IMR-90 (cell line): ENCODE measurements at regions not wholly inside any gene's neighbourhood (a gene's known extent, or its start where the extent isn't known, plus 50 kb on each side); places are given as distances from the start of the nearest gene placed in this dataset.

Experiments
- ATAC-seq: fragments of 200-7000 bp; cut with Tn5 transposase; 2 replicates; pipeline ENCODE4 v1.9.1; 2020; ENCODE audit warnings: low read depth, mild to moderate bottlenecking, moderate library complexity
- BruUV-seq: library from RNA; stranded (reverse); fragments of 400-500 nt; replicated peaks from 2 replicates; lab custom pipeline; 2021; lab: Mats Ljungman, UMichigan
- CTCF ChIA-PET: fragments of 300-600 bp; formaldehyde crosslinking; extraction: SDS; loops from one replicate; lab custom pipeline; 2021; ENCODE audit warnings: antibody characterized with exemption; lab: Yijun Ruan, JAX
- POLR2A ChIA-PET: fragments of 300-600 bp; sonication (Branson Sonifier 250); formaldehyde crosslinking; loops from one replicate; lab custom pipeline; 2022; ENCODE audit warnings: antibody characterized with exemption; ENCODE audit not compliant: unreplicated experiment; lab: Charles Lee
- DNase-seq: peaks from one replicate; pipeline ENCODE4 v3.0.0; 2013
- H2AFZ ChIP-seq: replicated peaks from 2 replicates; pipeline ENCODE3; 2013; ENCODE audit warnings: low read length, mild to moderate bottlenecking; ENCODE audit not compliant: poor library complexity
- H2AK5ac ChIP-seq: 2 replicates; pipeline ENCODE4 v1.6.1; 2013; ENCODE audit warnings: low read depth, low read length, inconsistent platforms
- H2AK9ac ChIP-seq: replicated peaks from 2 replicates; pipeline ENCODE3; 2013; ENCODE audit warnings: mild to moderate bottlenecking, low read depth, low read length, moderate library complexity; ENCODE audit not compliant: poor library complexity
- H2BK120ac ChIP-seq: 2 replicates; pipeline ENCODE4 v1.6.1; 2013; ENCODE audit warnings: low read depth, low read length, inconsistent platforms
- H2BK15ac ChIP-seq: 3 replicates; pipeline ENCODE4 v1.6.1; 2013; ENCODE audit warnings: low read depth, low read length, inconsistent platforms
- H2BK20ac ChIP-seq: 2 replicates; pipeline ENCODE4 v1.6.1; 2013; ENCODE audit warnings: low read depth, mild to moderate bottlenecking, inconsistent platforms, low read length, moderate library complexity
- H2BK5ac ChIP-seq: 2 replicates; pipeline ENCODE4 v1.6.1; 2013; ENCODE audit warnings: mild to moderate bottlenecking, low read depth, low read length, inconsistent platforms; ENCODE audit not compliant: poor library complexity, severe bottlenecking
- H3K14ac ChIP-seq: replicated peaks from 2 replicates; pipeline ENCODE4 v1.6.1; 2013; ENCODE audit warnings: low read depth, low read length, inconsistent platforms
- H3K18ac ChIP-seq: 2 replicates; pipeline ENCODE4 v1.6.1; 2013; ENCODE audit warnings: low read depth, low read length, control low read depth
- H3K23ac ChIP-seq: 2 replicates; pipeline ENCODE4 v1.6.1; 2013; ENCODE audit warnings: low read depth, low read length, inconsistent platforms
- H3K27ac ChIP-seq: 2 replicates; pipeline ENCODE4 v1.5.1; 2013; ENCODE audit warnings: mild to moderate bottlenecking, control low read depth, low read length; ENCODE audit not compliant: insufficient read depth
- H3K27me3 ChIP-seq: 2 replicates; pipeline ENCODE4 v1.6.1; 2013; ENCODE audit warnings: low read length; ENCODE audit not compliant: control insufficient read depth, insufficient read depth
- H3K36me3 ChIP-seq: 2 replicates; pipeline ENCODE4 v1.6.1; 2013; ENCODE audit warnings: low read length, mixed read lengths; ENCODE audit not compliant: control insufficient read depth, insufficient read depth
- H3K4ac ChIP-seq: 2 replicates; pipeline ENCODE4 v1.6.1; 2013; ENCODE audit warnings: low read depth, low read length, inconsistent platforms
- H3K4me1 ChIP-seq: 2 replicates; pipeline ENCODE4 v1.6.1; 2013; ENCODE audit warnings: low read length, mixed read lengths; ENCODE audit not compliant: control insufficient read depth, insufficient read depth
- H3K4me2 ChIP-seq: 2 replicates; pipeline ENCODE4 v1.6.1; 2013; ENCODE audit warnings: low read depth, mild to moderate bottlenecking, control low read depth, low read length, moderate library complexity
- H3K4me3 ChIP-seq: 2 replicates; pipeline ENCODE4 v1.5.1; 2013; ENCODE audit warnings: low read depth, mild to moderate bottlenecking, control low read depth, low read length, moderate library complexity; ENCODE audit not compliant: insufficient read depth
- H3K56ac ChIP-seq: 2 replicates; pipeline ENCODE4 v1.6.1; 2013; ENCODE audit warnings: low read length, inconsistent platforms; ENCODE audit not compliant: insufficient read depth; ENCODE audit errors: extremely low read depth
- H3K79me1 ChIP-seq, 2 experiments: 2 replicates each; pipeline ENCODE4 v1.6.1; 2013; ENCODE audit warnings: low read length in 2 of 2, inconsistent platforms in 1 of 2, low read depth in 1 of 2
- H3K9ac ChIP-seq: 2 replicates; pipeline ENCODE4 v1.6.1; 2013; ENCODE audit warnings: low read depth, low read length, control low read depth
- H3K9me1 ChIP-seq: 2 replicates; pipeline ENCODE4 v1.6.1; 2013; ENCODE audit warnings: low read length, inconsistent platforms; ENCODE audit not compliant: insufficient read depth
- H3K9me3 ChIP-seq: 2 replicates; pipeline ENCODE4 v1.6.1; 2013; ENCODE audit warnings: low read length; ENCODE audit not compliant: control insufficient read depth, insufficient read depth
- H4K20me1 ChIP-seq: 2 replicates; pipeline ENCODE4 v1.6.1; 2013; ENCODE audit warnings: low read length, inconsistent platforms; ENCODE audit not compliant: insufficient read depth
- H4K5ac ChIP-seq: 2 replicates; pipeline ENCODE4 v1.6.1; 2013; ENCODE audit warnings: mild to moderate bottlenecking, low read depth, low read length, control low read depth
- H4K8ac ChIP-seq, 2 experiments: 2 replicates each; pipeline ENCODE4 v1.6.1; 2013; ENCODE audit warnings: low read depth in 2 of 2, low read length in 2 of 2, control low read depth in 1 of 2, inconsistent platforms in 1 of 2
- H4K91ac ChIP-seq: 2 replicates; pipeline ENCODE4 v1.6.1; 2013; ENCODE audit warnings: low read depth, low read length, inconsistent platforms; ENCODE audit not compliant: insufficient read depth
- BHLHE40 ChIP-seq: fragments of 150-350 bp; IDR thresholded peaks from 2 replicates; pipeline ENCODE4 v1.6.1; 2016; ENCODE audit warnings: mild to moderate bottlenecking, low read depth, low read length
- CEBPB ChIP-seq: IDR thresholded peaks from 2 replicates; pipeline ENCODE4 v1.6.1; 2012; ENCODE audit warnings: low read depth, low read length, improper control_type of control experiment
- CHD1 ChIP-seq: IDR thresholded peaks from 2 replicates; pipeline ENCODE4 v1.6.1; 2012; ENCODE audit warnings: low read depth, low read length, improper control_type of control experiment
- CTCF ChIP-seq: conservative IDR thresholded peaks from 2 replicates; pipeline ENCODE4 v1.5.1; 2012; ENCODE audit warnings: mild to moderate bottlenecking, low read depth, low read length, improper control_type of control experiment
- FOS ChIP-seq: fragments of 150-350 bp; IDR thresholded peaks from 2 replicates; pipeline ENCODE4 v1.6.1; 2016; ENCODE audit warnings: low read depth, low read length
- MAFK ChIP-seq: IDR thresholded peaks from 2 replicates; pipeline ENCODE4 v1.6.1; 2012; ENCODE audit warnings: low read depth, low read length, improper control_type of control experiment
- MAZ ChIP-seq: IDR thresholded peaks from 2 replicates; pipeline ENCODE4 v1.6.1; 2012; ENCODE audit warnings: low read depth, mild to moderate bottlenecking, low read length, improper control_type of control experiment, moderate library complexity, borderline replicate concordance
- MXI1 ChIP-seq: IDR thresholded peaks from 2 replicates; pipeline ENCODE4 v1.6.1; 2012; ENCODE audit warnings: low read depth, mild to moderate bottlenecking, low read length, moderate library complexity, borderline replicate concordance
- NFE2L2 ChIP-seq: fragments of 150-350 bp; IDR thresholded peaks from 2 replicates; pipeline ENCODE4 v1.6.1; 2016; ENCODE audit warnings: low read depth, mild to moderate bottlenecking, low read length
- POLR2A ChIP-seq: IDR thresholded peaks from 2 replicates; pipeline ENCODE4 v1.6.1; 2012; ENCODE audit warnings: mild to moderate bottlenecking, low read depth, low read length
- RAD21 ChIP-seq: IDR thresholded peaks from 2 replicates; pipeline ENCODE4 v1.6.1; 2012; ENCODE audit warnings: low read length, improper control_type of control experiment
- RCOR1 ChIP-seq: IDR thresholded peaks from 2 replicates; pipeline ENCODE4 v1.6.1; 2012; ENCODE audit warnings: mild to moderate bottlenecking, low read length, improper control_type of control experiment; ENCODE audit not compliant: insufficient replicate concordance
- RFX5 ChIP-seq: IDR thresholded peaks from 2 replicates; pipeline ENCODE4 v1.8.0; 2012; ENCODE audit warnings: low read depth, mild to moderate bottlenecking, low read length, moderate library complexity
- SMC3 ChIP-seq: fragments of 150-350 bp; IDR thresholded peaks from 2 replicates; pipeline ENCODE4 v1.6.1; 2016; ENCODE audit warnings: low read depth, mild to moderate bottlenecking, antibody characterized with exemption, low read length, moderate library complexity
- WGBS, 2 experiments: methylation state at CpG; one replicate each; pipeline versions ENCODE4 v1.1.5 to v1.1.7; 2013; ENCODE audit warnings: missing lambda C conversion rate in 2 of 2; ENCODE audit not compliant: insufficient read length in 1 of 2; ENCODE audit errors: extremely low coverage in 2 of 2; 5-methylcytosine and 5-hydroxymethylcytosine counted together
- dilution Hi-C: fragments of 300-500 bp; cut with HindIII; formaldehyde crosslinking; loops from one replicate; pipeline ENCODE4 v1.14.3; 2018; ENCODE audit warnings: low sequenced_read_pairs; ENCODE audit not compliant: unreplicated experiment
- in situ Hi-C: fragments of 300-500 bp; cut with MboI; formaldehyde crosslinking; loops from 3 replicates; pipeline ENCODE4 v1.14.3; 2019; ENCODE audit warnings: low sequenced_read_pairs, inconsistent platforms, mixed read lengths
- intact Hi-C: fragments of 100-400 bp; cut with micrococcal nuclease; formaldehyde crosslinking; loops from 2 replicates; pipeline ENCODE4 v1.10.0; 2022
- TF ChIP-seq, protein P1 (sequence below): fragments of 150-350 bp; IDR thresholded peaks from 2 replicates; pipeline ENCODE4 v1.6.1; 2016; ENCODE audit warnings: low read depth, mild to moderate bottlenecking, low read length, moderate library complexity, borderline replicate concordance
- TF ChIP-seq, protein P2 (sequence below): fragments of 150-350 bp; IDR thresholded peaks from 2 replicates; pipeline ENCODE4 v1.6.1; 2017; ENCODE audit warnings: mild to moderate bottlenecking, antibody characterized with exemption, low read length, low read depth

DNA sequence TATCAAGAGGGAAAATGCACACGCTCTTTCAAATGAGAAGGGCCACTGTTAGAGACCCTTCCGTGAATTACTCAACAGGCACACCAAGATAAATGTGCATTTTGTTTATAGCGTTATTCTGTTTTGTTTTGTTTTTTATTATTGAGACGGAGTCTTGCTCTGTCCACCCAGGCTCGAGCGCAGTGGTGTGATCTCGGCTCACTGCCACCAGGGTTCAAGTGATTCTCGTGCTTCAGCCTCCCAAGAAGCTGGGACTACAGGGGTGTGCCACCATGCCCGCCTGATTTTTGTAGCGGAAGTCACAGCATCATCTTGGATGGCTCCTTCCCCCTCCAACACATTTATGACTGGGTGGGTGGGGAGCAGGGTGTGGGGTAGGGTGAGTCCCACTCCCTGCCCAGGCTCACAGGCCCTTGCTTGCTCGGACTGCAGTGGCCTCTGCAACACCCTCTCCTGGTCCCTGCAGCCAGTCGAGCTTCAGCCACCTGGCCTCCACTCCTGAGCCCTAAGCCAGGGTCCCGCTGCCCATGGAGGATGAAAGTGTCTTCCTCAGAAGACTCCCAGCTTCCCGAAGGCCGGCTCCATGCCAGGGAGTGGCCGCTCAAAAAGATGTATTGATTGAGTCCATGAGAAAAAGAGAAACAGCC is 68.0 kb downstream of the RTL6 start:
- no peak overlapping the region for H2BK15ac ChIP-seq
- H3K9me3 ChIP-seq, result no peaks in the 10 kb centered on the region
- H3K4me3 ChIP-seq, result no peak overlapping the region
- H4K91ac ChIP-seq, result no peak overlapping the region
- H3K9ac ChIP-seq, result no peak overlapping the region
- no peak overlapping the region for H2BK5ac ChIP-seq
- no peak overlapping the region for H4K5ac ChIP-seq
- H3K4me1 ChIP-seq, result peaks cover 3% of the 10 kb centered on the region; the same call in 1 of the 2 replicates
- no peak overlapping the region for H3K4me2 ChIP-seq
- no peak overlapping the region for H3K4ac ChIP-seq
- H3K18ac ChIP-seq, result no peak overlapping the region
- H2AK9ac ChIP-seq, result no peak overlapping the region
- H4K8ac ChIP-seq, result no peak overlapping the region
- no peaks in the 10 kb centered on the region for H4K20me1 ChIP-seq
- in situ Hi-C loops (no loop called here), dilution Hi-C loops (no loop called here), intact Hi-C loops (no loop called here)
- no peak overlapping the region for H2BK20ac ChIP-seq
- no peak overlapping the region for H2AK5ac ChIP-seq
- no peak overlapping the region for H3K56ac ChIP-seq
- no peak overlapping the region for H3K23ac ChIP-seq
- no peaks in the 10 kb centered on the region for H3K36me3 ChIP-seq
- 100% methylated on average over 1 of the region's 16 CpGs; no CpG with 5 or more reads in 1 of the 2 experiments for WGBS, 2 experiments
- H3K9me1 ChIP-seq, result no peaks in the 10 kb centered on the region
- peaks cover 22% of the 10 kb centered on the region for H3K27me3 ChIP-seq
- ChIA-PET CTCF (no interaction called here), POLR2A (no interaction called here)
- no peak overlapping the region for H3K14ac ChIP-seq
- H3K27ac ChIP-seq, result no peak overlapping the region
- BruUV-seq, result no TSS peak
- no peak for ATAC-seq
- no peak for TF ChIP-seq RFX5
- TF ChIP-seq, protein P1, sequence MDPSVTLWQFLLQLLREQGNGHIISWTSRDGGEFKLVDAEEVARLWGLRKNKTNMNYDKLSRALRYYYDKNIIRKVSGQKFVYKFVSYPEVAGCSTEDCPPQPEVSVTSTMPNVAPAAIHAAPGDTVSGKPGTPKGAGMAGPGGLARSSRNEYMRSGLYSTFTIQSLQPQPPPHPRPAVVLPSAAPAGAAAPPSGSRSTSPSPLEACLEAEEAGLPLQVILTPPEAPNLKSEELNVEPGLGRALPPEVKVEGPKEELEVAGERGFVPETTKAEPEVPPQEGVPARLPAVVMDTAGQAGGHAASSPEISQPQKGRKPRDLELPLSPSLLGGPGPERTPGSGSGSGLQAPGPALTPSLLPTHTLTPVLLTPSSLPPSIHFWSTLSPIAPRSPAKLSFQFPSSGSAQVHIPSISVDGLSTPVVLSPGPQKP, result no peak
- no peak for TF ChIP-seq BHLHE40
- TF ChIP-seq FOS, result no peak
- TF ChIP-seq CTCF, result no peak
- TF ChIP-seq, protein P2, sequence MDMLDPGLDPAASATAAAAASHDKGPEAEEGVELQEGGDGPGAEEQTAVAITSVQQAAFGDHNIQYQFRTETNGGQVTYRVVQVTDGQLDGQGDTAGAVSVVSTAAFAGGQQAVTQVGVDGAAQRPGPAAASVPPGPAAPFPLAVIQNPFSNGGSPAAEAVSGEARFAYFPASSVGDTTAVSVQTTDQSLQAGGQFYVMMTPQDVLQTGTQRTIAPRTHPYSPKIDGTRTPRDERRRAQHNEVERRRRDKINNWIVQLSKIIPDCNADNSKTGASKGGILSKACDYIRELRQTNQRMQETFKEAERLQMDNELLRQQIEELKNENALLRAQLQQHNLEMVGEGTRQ, result no peak
- TF ChIP-seq NFE2L2, result no peak
- no peak for TF ChIP-seq POLR2A
- TF ChIP-seq MAZ, result no peak
- no peak for TF ChIP-seq CEBPB
- no peak for TF ChIP-seq RAD21
- TF ChIP-seq RCOR1, result no peak
- TF ChIP-seq SMC3, result no peak
- no peak for TF ChIP-seq MAFK
- no peak for TF ChIP-seq MXI1
- no peak for TF ChIP-seq CHD1
- H3K79me1 ChIP-seq, result no peaks in the 10 kb centered on the region
- H2AFZ ChIP-seq, result no peak overlapping the region
- DNase-seq, result no peak
- no peak overlapping the region for H2BK120ac ChIP-seq
